ENCODE measurements at regions not wholly inside any gene's neighbourhood (a gene's known extent, or its start where the extent isn't known, plus 50 kb on each side); places are given as distances from the start of the nearest gene placed in this dataset.

GRCh38 chr13:40391788-40392187 lies 274.7 kb downstream of the FOXO1 start:
- TF ChIP-seq ARNT (IDR thresholded peaks at IDR 0.05) = no peak
- no peak for TF ChIP-seq SP1 (IDR thresholded peaks at IDR 0.05)
